Suprapubic skin (tissue), 4 donors: ENCODE measurements at regions not wholly inside any gene's neighbourhood (a gene's known extent, or its start where the extent isn't known, plus 50 kb on each side); places are given as distances from the start of the nearest gene placed in this dataset.
A peak's percentile ranks its signal among the peaks of the same experiment; 100 is the strongest.
"Not testable (repeated sequence)": the region's sequence is repeated elsewhere in the genome, so short reads cannot be mapped to it uniquely, and the experiment has no call there.

Source experiments
- DNase-seq, 2 donors: peaks; one replicate each; pipeline ENCODE4 v3.0.0-alpha.2; 2019; ENCODE audit warnings: low spot score in 2 of 2
- H3K27ac ChIP-seq: fragments of 200-600 bp; sonication (generic); one replicate; pipeline ENCODE4 v1.5.1; 2019
- H3K27me3 ChIP-seq: fragments of 200-600 bp; sonication (generic); one replicate; pipeline ENCODE4 v1.5.1; 2019
- H3K36me3 ChIP-seq: fragments of 200-600 bp; sonication (generic); one replicate; pipeline ENCODE4 v1.5.1; 2019
- H3K4me1 ChIP-seq: fragments of 200-600 bp; sonication (generic); one replicate; pipeline ENCODE4 v1.5.1; 2019
- H3K4me3 ChIP-seq: fragments of 200-600 bp; sonication (generic); one replicate; pipeline ENCODE4 v1.5.1; 2019; ENCODE audit warnings: mild to moderate bottlenecking
- H3K9me3 ChIP-seq: fragments of 200-600 bp; sonication (generic); one replicate; pipeline ENCODE4 v1.5.1; 2019
- WGBS: methylation state at CpG from one replicate; pipeline ENCODE4 v1.1.5; 2018; 5-methylcytosine and 5-hydroxymethylcytosine counted together

DNA sequence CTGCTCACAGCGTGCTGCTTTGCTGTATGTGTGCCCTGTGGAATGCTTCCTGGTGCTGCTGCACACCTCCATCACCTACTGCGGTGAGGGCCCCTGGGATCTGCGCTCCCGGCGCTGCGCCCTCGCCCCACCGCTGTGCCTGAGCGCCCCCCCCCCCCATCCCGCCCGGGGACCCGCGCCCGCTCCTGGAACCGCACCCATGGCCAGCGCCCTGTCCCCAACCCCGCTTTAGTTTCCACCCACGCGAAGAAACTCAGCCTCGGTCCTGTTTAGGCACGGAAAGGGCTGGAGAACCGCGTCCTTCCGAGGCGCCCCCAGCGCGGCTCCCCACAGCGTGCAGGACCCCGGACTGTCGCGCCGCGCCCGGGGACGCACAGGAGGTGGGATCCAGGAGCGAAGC, 265.5 kb downstream of the POTEB3 start:
- not testable (repeated sequence) for H3K9me3 ChIP-seq, H3K4me1 ChIP-seq, H3K27me3 ChIP-seq, H3K4me3 ChIP-seq, H3K36me3 ChIP-seq, DNase-seq, H3K27ac ChIP-seq
- WGBS: no CpG with 5 or more reads among the region's 36 CpGs

GRCh38 chr15:21151203-21151966, 285.3 kb upstream of the POTEB2 start:
- not testable (repeated sequence) for H3K4me1 ChIP-seq, H3K27me3 ChIP-seq, H3K4me3 ChIP-seq, DNase-seq, H3K9me3 ChIP-seq, H3K27ac ChIP-seq, H3K36me3 ChIP-seq
- WGBS: no CpG with 5 or more reads among the region's 24 CpGs

GRCh38 chr15:21148136-21148535, 282.0 kb upstream of the POTEB2 start:
- not testable (repeated sequence) for H3K4me1 ChIP-seq, H3K9me3 ChIP-seq, H3K36me3 ChIP-seq, H3K27me3 ChIP-seq, H3K4me3 ChIP-seq, H3K27ac ChIP-seq
- no CpG with 5 or more reads among the region's 5 CpGs for WGBS
- DNase-seq: peak in 1 of 2 donors; percentile 48

- H3K4me3 ChIP-seq, H3K9me3 ChIP-seq, H3K27ac ChIP-seq, H3K27me3 ChIP-seq, H3K36me3 ChIP-seq, DNase-seq, H3K4me1 ChIP-seq: not testable (repeated sequence)
- no CpG with 5 or more reads among the region's 7 CpGs for WGBS
Observed at GRCh38 chr15:21133893-21134292, 267.8 kb upstream of the POTEB2 start.

GRCh38 chr15:21112271-21113053, 246.3 kb upstream of the POTEB2 start:
- not testable (repeated sequence) for H3K4me1 ChIP-seq, H3K27ac ChIP-seq, H3K9me3 ChIP-seq, H3K4me3 ChIP-seq, H3K36me3 ChIP-seq, H3K27me3 ChIP-seq
- DNase-seq: peak; percentile 66 to 92
- 0% methylated on average over 1 of the region's 4 CpGs for WGBS

DNA sequence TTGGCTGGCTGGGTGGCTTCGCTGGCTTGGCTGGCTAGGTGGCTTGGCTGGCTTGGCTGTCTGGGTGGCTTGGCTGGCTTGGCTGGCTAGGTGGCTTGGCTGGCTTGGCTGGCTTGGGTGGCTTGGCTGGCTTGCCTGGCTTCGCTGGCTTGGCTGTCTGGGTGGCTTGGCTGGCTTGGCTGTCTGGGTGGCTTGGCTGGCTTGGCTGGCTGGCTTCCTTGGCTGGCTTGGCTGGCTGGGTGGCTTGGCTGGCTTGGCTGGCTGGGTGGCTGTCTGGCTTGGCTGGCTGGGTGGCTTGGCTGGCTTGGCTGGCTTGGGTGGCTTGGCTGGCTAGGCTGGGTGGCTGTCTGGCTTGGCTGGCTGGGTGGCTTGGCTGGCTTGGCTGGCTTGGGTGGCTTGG, 245.7 kb upstream of the POTEB2 start:
- not testable (repeated sequence) for H3K27ac ChIP-seq, H3K4me1 ChIP-seq, H3K4me3 ChIP-seq, H3K36me3 ChIP-seq, H3K27me3 ChIP-seq, H3K9me3 ChIP-seq
- WGBS: 69% methylated on average over 2 of the region's 2 CpGs
- DNase-seq: peak; percentile 77 to 95

DNA sequence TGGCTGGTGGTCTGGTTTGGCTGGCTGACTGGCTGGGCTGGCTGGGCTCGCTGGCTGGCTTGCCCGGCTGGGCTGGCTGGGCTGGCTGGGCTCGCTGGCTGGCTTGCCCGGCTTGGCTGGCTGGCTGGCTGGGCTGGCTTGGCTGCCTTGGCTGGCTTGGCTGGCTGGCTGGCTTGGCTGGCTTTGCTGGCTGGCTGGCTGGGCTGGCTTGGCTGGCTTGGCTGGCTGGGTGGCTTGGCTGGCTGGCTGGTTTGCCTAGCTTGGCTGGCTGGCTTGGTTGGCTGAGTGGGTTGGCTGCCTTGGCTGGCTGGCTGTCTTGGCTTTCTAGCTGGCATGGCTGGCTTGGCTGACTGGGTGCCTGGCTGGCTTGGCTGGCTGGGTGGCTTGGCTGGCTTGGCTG, 245.1 kb upstream of the POTEB2 start:
- H3K27me3 ChIP-seq, H3K4me1 ChIP-seq, H3K9me3 ChIP-seq, H3K27ac ChIP-seq, H3K4me3 ChIP-seq, H3K36me3 ChIP-seq: not testable (repeated sequence)
- DNase-seq: peak in 1 of 2 donors; percentile 52
- no CpG with 5 or more reads among the region's 4 CpGs for WGBS

- not testable (repeated sequence) for H3K4me1 ChIP-seq, H3K36me3 ChIP-seq, H3K9me3 ChIP-seq, H3K4me3 ChIP-seq, H3K27me3 ChIP-seq, H3K27ac ChIP-seq
- peak; percentile 88 to 99 for DNase-seq
- 68% methylated on average over 5 of the region's 5 CpGs for WGBS
Observed at GRCh38 chr15:21110187-21110804, 244.2 kb upstream of the POTEB2 start.

DNA sequence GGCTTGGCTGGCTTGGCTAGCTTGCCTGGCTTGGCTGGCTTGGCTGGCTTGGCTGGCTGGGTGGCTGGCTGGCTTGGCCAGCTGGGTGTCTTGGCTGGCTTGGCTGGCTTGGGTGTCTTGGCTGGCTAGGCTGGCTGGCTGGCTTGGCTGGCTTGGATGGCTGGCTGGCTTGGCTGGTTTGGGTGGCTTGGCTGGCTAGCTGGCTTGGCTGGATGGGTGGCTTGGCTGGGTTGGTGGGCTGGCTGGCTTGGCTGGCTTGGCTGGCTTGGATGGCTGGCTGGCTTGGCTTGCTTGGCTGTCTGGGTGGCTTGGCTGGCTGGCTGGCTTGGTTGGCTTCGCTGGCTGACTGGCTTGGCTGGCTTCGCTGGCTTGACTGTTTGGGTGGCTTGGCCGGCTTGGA, 242.3 kb upstream of the POTEB2 start:
- H3K27me3 ChIP-seq, H3K9me3 ChIP-seq, H3K4me3 ChIP-seq, H3K36me3 ChIP-seq, DNase-seq, H3K4me1 ChIP-seq, H3K27ac ChIP-seq: not testable (repeated sequence)
- no CpG with 5 or more reads among the region's 3 CpGs for WGBS

DNA sequence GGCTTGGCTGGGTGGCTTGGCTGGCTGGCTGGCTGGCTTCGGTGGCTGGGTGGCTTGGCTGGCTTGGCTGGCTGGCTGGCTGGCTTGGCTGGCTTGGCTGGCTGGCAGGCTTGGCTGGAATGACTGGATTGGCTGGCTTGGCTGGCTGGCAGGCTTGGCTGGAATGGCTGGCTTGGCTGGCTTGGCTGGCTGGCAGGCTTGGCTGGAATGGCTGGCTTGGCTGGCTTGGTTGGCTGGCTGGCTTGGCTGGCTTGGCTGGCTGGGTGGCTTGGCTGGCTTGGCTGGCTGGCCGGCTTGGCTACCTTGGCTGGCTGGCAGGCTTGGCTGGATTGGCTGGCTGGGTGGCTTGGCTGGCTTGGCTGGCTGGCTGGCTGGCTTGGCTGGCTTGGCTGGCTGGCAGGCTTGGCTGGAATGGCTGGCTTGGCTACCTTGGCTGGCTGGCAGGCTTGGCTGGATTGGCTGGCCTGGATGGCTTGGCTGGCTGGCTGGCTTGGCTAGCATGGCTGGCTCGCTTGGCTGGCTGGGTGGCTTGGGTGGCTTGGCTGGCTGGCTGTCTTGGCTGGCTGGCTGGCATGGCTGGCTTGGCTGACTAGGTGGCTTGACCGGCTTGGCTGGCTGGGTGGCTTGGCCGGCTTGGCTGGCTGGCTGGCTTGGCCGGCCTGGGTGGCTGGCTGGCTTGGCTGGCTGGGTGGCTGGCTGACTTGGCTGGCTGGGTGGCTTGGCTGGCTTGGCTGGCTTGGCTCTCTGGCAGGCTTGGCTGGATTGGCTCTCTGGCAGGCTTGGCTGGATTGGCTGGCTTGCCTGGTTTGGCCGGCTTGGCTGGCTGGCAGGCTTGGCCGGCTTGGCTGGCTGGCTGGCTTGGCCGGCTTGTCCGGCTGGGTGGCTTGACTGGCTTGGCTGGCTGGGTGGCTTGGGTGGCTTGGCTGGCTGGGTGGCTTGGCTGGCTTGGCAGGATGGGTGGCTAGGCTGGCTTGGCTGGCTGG, 241.6 kb upstream of the POTEB2 start:
- DNase-seq: peak in 1 of 2 donors; percentile 89
- not testable (repeated sequence) for H3K36me3 ChIP-seq, H3K27me3 ChIP-seq, H3K4me3 ChIP-seq, H3K27ac ChIP-seq, H3K9me3 ChIP-seq, H3K4me1 ChIP-seq
- WGBS: no CpG with 5 or more reads among the region's 10 CpGs

GRCh38 chr15:21096599-21096998, 230.5 kb upstream of the POTEB2 start:
- not testable (repeated sequence) for H3K27ac ChIP-seq, H3K36me3 ChIP-seq, H3K4me3 ChIP-seq, H3K4me1 ChIP-seq, H3K27me3 ChIP-seq, H3K9me3 ChIP-seq, DNase-seq
- no CpG with 5 or more reads among the region's 2 CpGs for WGBS

GRCh38 chr15:21079544-21079943, 213.4 kb upstream of the POTEB2 start:
- H3K27ac ChIP-seq, H3K4me1 ChIP-seq, DNase-seq, H3K4me3 ChIP-seq, H3K27me3 ChIP-seq, H3K36me3 ChIP-seq, H3K9me3 ChIP-seq: not testable (repeated sequence)
- WGBS: no CpG with 5 or more reads among the region's 9 CpGs

DNA sequence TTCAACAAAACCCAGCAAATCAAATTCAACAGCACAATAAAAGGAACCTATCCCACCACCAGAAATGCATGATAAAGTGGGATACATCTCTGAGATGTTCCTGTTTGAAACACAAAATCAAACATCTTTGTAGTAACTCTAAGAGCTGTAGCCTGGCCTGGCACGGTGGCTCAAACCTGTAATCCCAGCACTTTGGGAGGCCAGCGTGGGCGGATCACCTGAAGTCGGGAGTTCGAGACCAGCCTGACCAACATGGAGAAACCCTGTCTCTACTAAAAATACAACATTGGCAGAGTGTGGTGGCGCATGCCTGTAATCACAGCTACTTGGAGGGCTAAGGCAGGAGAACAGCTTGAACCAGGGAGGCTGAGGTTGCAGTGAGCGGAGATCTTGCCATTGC, 202.8 kb upstream of the POTEB2 start:
- H3K27ac ChIP-seq, H3K4me1 ChIP-seq, DNase-seq, H3K9me3 ChIP-seq, H3K27me3 ChIP-seq, H3K36me3 ChIP-seq, H3K4me3 ChIP-seq: not testable (repeated sequence)
- 39% methylated on average over 2 of the region's 7 CpGs for WGBS
